Stimulated activated CD8-positive, alpha-beta memory T cell treated with anti-CD3 and anti-CD28 coated beads, Interleukin-7, amount 100 ng/mL, for 4 hours (primary cell): ENCODE measurements at regions not wholly inside any gene's neighbourhood (a gene's known extent, or its start where the extent isn't known, plus 50 kb on each side); places are given as distances from the start of the nearest gene placed in this dataset.

ENCODE experiments used
- DNase-seq, 2 donors: peaks; one replicate each; pipeline ENCODE4 v3.0.0-alpha.2; 2020; ENCODE audit warnings: low read depth in 2 of 2

GRCh38 chr7:38002689-38003088 is 82.2 kb downstream of the EPDR1 start:
- no peak for DNase-seq

- DNase-seq, result no peak
These were observed 86.1 kb downstream of the EPDR1 start for GRCh38 chr7:38006559-38006958.

- no peak for DNase-seq
These were observed 86.7 kb downstream of the EPDR1 start for GRCh38 chr7:38007096-38007495.

- no peak for DNase-seq
These were observed 92.8 kb downstream of the EPDR1 start for GRCh38 chr7:38013246-38013645.

GRCh38 chr7:38016567-38016966 is 96.1 kb downstream of the EPDR1 start:
- DNase-seq, result no peak

- no peak for DNase-seq
These were observed 96.9 kb downstream of the EPDR1 start for GRCh38 chr7:38017320-38017719.

GRCh38 chr7:38020121-38020785 is 99.8 kb downstream of the EPDR1 start:
- no peak for DNase-seq

- DNase-seq, result no peak
These were observed 101.5 kb downstream of the EPDR1 start for GRCh38 chr7:38021892-38022291.

GRCh38 chr7:38025815-38026214 is 105.4 kb downstream of the EPDR1 start:
- no peak for DNase-seq

GRCh38 chr7:38027884-38028455 is 107.5 kb downstream of the EPDR1 start:
- no peak for DNase-seq

- no peak for DNase-seq
These were observed 113.8 kb downstream of the EPDR1 start for GRCh38 chr7:38034062-38034908.

GRCh38 chr7:38040831-38041230 is 120.4 kb downstream of the EPDR1 start:
- DNase-seq, result no peak

- DNase-seq, result no peak
These were observed 128.4 kb upstream of the STARD3NL start for GRCh38 chr7:38049679-38050078.

GRCh38 chr7:38051311-38051710 is 126.7 kb upstream of the STARD3NL start:
- DNase-seq, result no peak

GRCh38 chr7:38051786-38052185 is 126.3 kb upstream of the STARD3NL start:
- DNase-seq, result no peak

GRCh38 chr7:38052786-38053185 is 125.3 kb upstream of the STARD3NL start:
- no peak for DNase-seq

GRCh38 chr7:38054199-38054598 is 123.8 kb upstream of the STARD3NL start:
- no peak for DNase-seq

- no peak for DNase-seq
These were observed 120.2 kb upstream of the STARD3NL start for GRCh38 chr7:38057829-38058228.

- no peak for DNase-seq
These were observed 117.9 kb upstream of the STARD3NL start for GRCh38 chr7:38060116-38060515.

- no peak for DNase-seq
These were observed 117.4 kb upstream of the STARD3NL start for GRCh38 chr7:38060637-38061036.

- DNase-seq, result no peak
These were observed 111.7 kb upstream of the STARD3NL start for GRCh38 chr7:38066391-38066790.

GRCh38 chr7:38068461-38068860 is 109.6 kb upstream of the STARD3NL start:
- no peak for DNase-seq

GRCh38 chr7:38069052-38069451 is 109.0 kb upstream of the STARD3NL start:
- DNase-seq, result no peak
